Stimulated activated CD8-positive, alpha-beta memory T cell treated with anti-CD3 and anti-CD28 coated beads, Interleukin-4, amount 100 ng/mL, for 24 hours (primary cell): ENCODE measurements at regions not wholly inside any gene's neighbourhood (a gene's known extent, or its start where the extent isn't known, plus 50 kb on each side); places are given as distances from the start of the nearest gene placed in this dataset.
A peak's percentile ranks its signal among the peaks of the same experiment; 100 is the strongest.

ENCODE experiments used
- DNase-seq: peaks from one replicate; pipeline ENCODE4 v3.0.0-alpha.2; 2020; ENCODE audit warnings: low read depth

DNA sequence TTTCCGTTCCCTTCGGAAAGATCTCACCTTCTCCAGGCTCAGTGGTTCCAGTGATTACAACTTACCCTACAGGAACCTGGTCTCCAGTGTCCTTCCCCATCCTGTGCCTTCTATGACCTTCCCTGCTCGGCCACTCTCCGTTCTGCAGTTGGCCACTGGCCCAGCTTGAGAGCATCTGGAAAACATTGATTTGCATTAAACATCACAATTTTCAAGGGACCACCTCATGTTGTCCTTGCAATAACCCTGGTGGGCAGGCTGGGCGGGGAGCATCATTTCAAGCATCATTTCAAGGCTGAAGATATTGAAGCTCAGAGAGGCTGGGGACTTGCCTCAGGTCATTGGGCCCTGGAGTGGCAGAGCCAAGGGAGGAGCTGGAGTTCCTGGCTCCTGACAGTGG, 177.4 kb downstream of the SEC61B start:
- DNase-seq, result no peak

DNA sequence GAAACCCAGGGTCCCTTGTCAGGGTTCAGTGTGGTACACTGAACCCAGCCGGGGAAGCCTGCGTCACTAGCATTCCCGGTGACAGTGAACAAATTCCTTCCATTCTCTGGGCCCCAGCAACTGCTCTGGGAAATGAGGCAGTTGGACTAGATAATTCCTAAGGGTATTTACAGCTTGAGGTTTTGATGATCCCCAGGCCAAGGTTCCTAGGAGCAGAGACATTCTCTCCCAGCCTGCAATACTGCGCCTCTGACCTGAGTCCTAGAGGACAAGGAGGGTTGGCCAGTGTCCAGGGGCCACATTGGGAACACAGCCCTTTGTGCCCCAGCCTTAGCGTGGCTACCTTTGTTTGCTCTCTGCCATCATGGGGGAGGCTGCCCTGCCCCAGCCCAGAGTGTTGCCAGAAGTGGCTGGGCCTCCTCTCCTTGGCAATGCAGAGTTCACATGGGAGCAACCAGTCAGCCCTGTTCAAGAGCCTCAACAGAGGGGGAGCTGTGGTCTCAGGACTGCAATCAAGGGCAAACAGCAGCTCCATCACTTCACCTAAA, 178.2 kb downstream of the SEC61B start:
- no peak for DNase-seq

DNA sequence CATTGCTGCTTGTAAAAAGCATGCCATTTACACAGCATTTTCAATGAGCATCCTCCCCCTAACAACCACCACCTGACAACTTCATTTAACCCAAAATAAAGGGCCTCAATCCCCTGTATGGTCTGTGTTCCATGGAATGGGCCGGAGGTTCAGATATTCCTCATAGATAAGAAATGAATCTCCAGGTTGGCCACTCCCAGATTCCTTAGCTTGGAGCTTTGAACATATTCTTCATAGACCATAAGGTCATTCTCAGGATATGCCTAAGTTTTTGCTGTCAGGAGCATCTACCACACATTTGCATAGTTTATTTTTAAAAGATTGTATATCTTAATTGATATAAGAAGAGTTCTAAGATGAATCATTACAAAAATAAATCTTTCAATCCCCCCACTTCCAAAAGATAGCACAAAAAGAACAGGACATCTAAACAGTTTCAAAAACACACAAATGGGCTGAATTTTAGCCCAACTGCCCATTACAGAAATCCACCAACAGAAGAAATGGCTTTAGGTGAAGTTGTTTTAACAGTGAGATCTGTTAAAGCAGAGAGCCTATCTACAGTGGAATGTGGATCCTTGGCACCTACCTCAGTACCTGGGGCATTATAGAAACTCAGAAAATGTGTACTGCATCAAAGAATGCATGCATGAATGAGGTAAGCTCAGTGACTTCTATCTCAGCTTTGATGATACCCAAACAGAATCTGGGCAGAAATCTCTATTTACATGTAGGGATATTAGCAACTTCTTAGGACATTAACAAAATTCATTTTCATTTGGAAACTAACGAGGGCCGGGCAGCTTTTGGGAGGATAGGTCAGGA, 179.8 kb downstream of the SEC61B start:
- DNase-seq, result no peak

DNA sequence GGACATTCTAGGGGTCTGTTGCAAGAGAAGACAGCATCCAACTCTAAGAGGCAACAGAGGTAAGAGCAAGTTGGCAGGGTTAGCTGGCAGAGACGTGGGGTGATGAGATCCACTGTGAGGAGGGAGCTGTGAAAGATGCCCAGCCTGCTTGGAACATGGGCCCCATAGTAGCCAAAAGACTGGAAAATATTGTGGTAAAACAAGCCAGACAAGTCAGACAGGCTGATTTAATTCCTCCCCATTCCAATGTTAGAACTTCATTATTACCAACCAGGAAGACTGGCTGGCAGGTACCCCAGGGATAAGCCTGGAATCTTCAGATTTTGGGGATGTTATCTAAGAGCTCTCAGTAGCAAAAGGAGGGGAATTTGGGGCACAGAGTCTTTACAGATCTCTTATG, 181.3 kb downstream of the SEC61B start:
- no peak for DNase-seq

DNA sequence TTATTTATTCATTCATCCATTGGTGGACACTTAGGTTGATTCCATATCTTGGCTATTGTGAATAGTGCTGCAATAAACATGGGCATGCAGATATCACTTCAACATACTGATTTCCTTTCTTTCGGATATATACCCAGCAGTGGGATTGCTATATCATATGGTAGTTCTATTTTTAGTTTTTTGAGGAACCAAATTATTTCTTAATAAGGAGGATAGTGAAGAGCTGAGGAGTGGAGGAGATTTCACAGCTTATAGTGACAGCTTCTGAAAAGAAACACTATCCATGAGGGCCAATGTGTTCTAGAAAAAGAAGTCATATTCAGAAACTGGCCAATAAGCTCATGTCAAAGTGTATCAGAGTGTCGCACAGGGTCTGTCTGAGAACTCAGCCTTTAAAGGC, 183.3 kb downstream of the SEC61B start:
- no peak for DNase-seq

DNA sequence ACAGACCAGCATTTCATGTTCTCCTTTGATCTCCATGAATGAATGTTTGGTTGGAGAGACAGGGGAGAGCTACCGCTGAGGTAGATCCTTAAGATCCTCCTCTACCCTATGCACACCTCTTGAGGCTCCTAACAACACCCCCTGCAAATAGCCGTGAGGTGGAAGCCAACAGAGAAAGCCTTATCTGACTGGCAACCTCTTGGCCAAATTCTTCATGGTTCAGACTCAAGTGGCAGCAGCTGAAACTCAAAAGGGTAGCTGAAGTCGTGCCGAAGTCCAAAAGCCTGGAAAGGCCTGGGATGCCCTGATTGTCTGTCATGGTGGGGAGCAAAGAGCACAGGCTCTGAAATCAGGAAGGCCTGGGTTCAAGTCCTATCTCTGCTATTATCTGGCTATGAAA, 184.9 kb downstream of the SEC61B start:
- no peak for DNase-seq

DNA sequence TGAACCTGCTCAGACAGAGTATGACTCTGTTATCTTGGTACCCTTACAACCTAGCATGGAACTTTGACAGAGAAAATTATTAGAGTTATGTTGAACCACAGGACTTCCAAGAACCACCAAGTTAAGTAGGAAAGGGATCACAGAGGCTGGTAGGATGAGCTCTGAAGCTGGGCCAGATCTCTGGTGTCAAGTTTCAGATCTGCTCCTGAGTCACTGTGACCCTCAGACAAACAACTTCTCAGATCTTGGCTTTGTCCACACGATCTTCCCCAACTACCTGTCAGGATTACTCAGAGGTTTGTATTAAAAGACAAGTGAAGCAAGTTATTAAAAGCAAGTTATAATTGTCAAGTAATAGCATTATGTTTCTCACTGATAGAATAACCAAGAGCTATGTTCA, 189.0 kb downstream of the SEC61B start:
- no peak for DNase-seq

DNA sequence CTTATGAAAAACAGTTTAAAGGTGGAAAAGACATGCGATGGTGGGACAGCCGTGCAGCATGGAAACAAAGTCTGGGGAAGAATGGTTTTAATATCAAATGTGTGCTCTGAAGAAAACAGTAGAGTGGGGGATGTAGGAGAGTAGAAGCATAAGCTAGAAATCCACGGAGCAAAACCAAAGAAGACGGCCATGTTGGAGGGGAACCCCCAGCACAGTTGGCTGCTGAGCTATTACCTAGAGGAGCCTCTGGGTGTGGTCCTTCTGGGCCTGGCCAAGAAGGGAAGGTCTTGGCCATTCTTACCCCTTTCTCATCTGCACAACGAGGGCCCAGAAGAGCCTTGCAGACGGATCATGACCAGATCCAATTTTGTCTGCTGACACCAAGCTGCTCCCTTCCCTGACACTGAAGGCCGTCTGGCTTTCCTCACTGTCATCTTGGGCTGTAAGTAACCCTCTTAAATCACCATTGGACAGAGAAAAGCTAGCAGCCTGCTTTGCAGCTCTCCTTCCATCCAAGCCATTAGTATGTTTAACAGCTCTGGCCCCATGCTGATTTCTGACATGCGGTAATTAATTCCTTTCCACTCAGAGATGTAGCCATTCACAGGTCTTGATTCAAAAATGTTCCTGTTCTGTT, 189.5 kb downstream of the SEC61B start:
- DNase-seq, result no peak

DNA sequence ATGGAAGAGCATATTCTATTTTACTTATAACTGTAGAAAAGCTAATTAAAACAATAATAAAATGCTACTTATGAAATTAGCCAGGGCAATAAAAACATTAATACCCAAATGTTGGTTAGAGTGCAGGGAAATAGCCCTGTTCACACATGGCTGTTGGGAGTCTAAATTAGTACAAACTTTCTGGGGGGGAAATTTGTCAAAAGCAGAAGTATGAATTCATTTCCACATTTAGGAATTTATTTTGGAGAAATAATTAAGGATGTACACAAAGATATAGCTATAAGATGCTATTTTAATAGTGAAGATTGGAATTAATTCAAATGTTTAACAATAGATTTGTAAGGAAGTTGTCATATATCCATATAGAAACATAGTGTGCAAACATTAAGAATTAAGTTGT, 190.5 kb downstream of the SEC61B start:
- no peak for DNase-seq

DNA sequence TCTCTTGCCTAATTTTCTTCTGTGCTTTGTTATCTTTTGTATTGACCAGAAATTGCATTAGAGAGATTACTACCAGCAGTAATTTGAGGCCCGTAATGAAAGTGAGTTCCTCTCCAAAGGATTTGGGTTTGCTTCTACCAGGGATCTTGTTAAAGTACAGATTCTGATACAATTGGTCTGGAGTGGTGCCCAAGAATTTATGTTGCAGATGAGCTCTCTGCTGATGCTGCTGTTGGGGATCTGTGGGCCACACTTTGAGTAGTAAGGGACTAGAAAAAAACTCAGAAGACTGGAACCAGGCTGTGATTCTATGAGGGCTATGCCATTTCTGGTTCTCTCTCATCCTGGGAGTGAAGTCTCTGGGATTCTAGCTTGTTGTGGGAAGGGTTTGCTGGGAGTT, 192.2 kb downstream of the SEC61B start:
- no peak for DNase-seq

DNA sequence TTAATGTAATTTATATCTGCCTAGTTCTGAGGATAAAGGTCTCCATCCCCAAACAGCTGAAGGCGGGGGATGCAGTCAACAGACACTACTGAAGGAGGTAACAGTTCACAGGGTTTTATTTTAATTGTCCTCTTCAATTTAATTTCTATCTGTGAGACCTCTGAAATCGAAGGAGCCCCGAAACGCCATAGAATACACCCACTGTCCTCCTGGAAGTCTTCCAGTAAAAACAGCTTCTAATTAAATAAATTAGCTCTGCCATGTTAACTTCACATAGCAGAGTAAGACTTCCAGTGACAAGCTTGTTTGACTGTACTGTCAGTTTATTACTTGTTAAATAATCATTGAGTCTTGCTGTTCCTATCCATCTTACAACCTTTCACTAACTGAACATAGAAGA, 193.5 kb downstream of the SEC61B start:
- DNase-seq, result no peak

DNA sequence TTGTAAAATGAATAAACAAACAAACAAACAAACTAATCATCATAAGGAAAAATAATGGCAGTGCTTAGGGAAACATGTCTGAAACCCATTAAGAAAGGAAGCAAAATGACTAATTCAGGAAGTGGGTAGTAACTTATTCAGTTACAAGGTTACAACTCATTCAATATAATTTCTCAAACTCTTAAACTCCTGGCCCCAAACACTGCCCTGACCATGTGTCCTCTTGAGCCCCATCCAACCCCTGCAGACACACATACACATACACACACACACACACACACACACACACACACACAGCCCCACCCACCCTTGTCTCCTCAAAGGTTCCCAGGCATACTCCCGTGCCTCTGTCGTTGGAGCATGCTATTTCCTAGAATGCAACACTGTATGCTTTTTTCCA, 193.9 kb downstream of the SEC61B start:
- no peak for DNase-seq

DNA sequence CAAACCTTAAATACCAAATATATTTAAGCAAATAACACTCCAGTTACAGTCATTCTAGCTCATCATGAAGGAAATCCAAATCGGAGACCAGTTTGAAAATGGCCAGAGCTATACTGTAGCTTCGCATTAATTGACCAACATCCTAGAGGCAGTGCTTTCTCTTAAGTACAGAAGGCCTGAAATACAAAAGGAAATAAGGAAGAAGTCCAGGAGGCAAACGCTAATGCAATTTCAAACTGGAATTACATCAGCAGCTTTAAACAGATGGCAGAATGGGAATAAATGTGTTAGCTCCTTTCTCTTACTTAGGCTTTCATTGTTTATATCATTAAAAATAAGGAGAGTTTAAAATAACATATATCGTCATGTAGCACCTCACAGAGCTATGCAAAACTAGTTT, 197.0 kb downstream of the SEC61B start:
- no peak for DNase-seq

DNA sequence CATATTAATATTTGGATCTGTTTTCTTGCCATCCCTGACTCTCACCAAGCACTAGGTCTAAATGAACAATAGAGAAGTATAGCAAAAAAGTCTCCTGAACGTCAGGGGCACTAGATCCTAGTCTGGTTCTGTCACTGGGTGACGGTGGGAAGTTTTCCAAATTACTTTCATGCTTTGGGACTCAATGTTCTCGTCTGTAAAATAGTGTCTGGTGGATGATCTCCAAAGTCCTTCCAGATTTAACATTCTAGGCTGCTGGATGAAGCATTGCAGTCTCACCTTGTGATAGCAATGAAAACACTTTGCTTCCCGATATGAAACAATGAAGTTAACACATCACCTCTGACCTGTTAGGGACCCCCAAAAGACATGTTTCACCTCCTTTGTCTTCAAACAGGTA, 199.3 kb downstream of the SEC61B start:
- DNase-seq, result no peak

DNA sequence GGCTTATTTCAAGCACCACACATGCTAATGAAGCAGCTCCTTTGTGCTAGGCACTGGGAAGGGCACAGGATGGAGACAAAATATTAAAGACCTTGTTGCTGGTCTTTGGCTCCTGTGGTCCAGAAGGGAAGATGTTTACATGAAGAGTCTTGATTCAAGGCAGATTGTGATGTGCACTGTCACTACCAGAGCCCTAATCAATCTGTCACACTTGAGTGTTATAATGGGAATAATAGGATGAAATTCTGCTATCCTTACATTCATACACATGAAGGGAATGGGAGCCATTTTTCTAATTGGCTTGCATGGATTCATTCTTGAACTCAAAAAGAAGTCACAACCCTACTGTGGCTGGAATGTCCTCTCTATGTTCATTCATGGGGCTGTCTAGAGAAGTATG, 203.0 kb downstream of the SEC61B start:
- no peak for DNase-seq

DNA sequence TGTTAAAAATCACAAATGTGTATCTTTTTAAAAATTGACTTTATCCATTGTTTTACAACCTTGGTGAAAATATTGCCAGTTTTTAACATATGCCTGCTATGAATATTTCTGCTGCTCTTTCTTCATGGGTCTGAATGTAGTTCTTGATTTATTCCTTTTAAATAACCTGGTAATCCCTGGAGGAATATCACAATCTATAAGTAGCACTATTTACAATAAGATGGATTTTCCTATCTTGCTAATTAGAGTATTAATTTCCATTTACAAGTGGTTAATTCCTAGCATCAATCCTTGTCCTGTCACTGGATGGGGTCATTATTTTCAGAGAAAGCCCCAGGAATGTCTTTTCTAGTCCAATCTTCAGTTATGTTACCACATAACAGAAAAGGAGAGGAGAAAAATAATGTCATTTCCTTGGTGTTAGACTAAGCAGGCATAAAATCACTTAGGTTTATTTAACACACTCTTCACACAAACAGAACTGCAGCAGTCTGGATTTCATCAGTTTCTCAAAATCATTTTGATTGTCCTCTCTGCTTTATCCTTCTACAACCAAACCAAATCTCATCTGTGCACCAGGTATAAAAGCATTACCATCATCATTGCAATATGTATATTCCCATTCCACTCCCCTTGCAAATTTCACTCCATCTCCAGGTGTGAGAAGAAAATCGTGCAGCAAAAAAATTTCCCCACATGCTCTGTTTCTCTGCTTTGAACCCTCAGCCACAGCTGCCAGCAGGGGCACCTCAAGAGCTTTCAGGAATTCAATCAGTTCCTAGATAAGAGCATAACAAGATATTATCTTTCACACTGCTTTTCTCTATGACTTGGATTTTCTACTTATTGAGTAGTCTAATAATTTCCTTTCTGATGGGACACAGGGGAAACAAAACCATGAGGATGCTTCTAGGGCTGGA, 204.1 kb downstream of the SEC61B start:
- DNase-seq, result no peak

DNA sequence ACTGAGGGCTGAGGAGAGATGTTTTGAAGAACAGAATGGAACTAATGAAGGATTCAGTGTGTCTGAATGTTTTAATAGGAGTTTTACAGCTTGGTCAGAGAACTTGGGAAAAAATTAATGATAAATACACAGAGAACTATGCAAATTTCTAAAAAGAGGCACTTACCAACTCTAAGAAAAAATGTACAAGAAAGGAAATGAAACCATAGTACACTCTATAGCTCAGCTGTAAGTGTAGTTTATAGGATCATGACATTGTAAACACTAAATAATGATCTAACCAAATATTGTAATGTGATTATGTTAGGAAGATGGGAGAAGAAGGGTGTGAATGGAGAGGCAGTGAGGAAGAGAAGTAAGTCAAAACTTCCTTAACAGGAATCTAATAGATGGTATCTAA, 205.2 kb downstream of the SEC61B start:
- DNase-seq, result no peak

DNA sequence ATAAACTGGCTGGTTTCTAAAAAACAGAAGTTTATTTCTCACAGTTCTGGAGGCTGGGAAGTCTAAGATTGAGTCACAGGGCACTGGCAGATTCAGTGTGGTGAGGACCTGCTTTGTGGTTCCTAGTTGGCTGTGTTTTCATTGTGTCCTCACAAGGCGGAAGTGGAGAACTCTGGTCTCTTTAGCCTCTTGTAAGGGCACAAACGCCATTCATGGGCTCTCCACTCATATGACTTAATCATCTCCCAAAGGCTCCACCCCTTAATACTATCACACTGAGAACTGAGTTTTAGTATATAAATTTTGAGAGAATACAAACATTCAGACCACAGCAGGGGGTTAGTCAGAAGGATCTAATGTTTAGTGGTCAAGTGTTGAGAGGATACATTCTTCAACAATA, 208.2 kb downstream of the SEC61B start:
- DNase-seq, result no peak

DNA sequence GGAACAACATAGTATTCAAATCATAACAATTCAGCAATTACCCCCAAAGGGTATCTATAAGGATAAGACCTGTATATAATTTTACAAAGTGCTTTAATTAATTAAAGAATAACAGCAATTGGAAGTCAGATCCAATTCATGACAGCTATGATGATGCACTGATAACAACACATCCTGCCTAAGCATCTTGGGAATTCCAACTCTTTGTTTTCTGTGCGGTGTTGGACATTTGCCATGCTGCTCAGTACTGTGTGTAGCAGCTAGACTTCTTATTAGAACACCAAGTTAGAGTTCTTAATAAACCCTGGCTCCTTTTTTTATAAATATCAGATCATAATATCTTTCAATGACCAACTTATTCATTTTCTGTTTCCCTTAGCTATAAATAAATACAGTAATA, 209.0 kb downstream of the SEC61B start:
- DNase-seq, result no peak

DNA sequence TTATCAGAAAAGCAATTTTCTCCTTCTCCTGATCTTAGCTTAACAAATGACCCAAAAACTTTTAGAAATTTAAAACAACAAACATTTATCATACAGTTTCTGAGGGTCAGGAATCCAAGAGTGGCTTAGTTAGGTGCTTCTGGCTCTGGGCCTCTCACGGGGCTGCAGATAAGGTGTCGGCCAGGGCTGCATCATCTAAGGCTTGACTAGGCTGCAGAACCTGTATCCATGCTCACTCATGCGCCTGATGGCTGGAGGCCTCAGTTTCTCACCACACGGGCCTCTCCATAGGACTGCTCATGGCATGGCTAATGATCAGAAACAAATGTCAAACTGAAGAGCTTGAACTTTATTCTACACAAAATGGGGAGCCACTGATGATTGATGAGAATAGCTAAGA, 210.0 kb downstream of the SEC61B start:
- no peak for DNase-seq

DNA sequence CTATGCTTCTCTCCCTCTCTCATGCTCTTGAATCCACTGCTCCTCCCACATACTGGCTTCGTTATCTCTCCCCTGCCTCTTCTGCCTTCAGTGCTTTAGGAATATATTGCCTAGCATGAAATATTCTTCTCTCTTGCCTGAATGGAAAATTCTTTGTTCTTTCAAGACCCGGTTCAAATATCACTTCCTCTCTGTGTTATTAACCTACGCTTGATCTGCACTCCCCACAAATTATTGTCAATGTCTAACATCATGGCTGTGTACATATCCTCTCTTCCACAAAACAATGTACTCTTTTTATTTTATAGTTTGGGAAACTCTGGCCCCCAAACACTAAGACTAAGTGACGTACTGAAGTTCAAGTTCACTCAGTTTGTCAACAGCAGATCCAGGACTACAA, 211.0 kb downstream of the SEC61B start:
- no peak for DNase-seq

DNA sequence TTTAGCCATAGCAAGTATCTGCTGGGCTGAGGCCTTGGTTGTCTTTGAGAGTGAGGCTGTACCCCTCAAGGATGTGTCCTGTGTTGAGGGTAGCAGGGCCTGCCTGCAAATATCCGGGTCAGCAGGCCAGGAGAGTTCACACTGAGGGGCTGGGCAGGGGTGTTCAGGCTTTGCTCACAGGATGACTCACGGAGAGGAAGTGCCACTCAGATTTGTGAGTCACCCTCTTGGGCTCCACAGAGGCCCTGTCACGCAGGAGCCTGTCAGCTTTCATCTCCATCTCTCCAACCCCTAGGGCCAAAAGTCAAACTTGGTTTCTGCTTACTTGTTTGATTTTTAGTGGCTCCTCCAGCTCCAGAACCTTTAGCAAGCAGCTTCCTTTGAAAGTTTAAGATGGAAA, 211.5 kb downstream of the SEC61B start:
- peak; percentile 42 for DNase-seq

DNA sequence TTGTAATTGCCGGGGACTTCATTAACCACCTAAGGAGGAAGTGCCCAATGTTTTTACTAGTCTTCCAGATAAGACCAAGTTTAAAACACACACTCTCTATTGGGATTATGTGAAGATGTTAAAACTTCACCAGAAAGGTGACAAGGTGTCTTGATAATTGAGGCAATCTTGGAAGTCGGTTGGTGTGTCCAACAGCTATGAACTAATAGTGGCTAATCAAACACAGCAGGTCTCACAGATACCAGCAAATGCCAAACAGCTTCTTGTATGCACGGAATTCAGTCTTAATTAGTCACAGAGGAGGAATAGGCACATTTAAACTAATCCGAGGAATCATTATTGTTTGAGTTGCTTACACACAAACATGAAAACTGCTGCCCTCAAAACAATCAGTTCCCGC, 214.5 kb downstream of the SEC61B start:
- DNase-seq, result no peak
